ENCODE measurements at regions not wholly inside any gene's neighbourhood (a gene's known extent, or its start where the extent isn't known, plus 50 kb on each side); places are given as distances from the start of the nearest gene placed in this dataset.
"Not testable (repeated sequence)": the region's sequence is repeated elsewhere in the genome, so short reads cannot be mapped to it uniquely, and the experiment has no call there.

- no peaks in the 10 kb centered on the region for H3K4me1 Mint-ChIP-seq
- no peak overlapping the region for H4K8ac ChIP-seq (replicated peaks; ENCODE audit: insufficient read length, low read depth, low read length)
- H3T11ph ChIP-seq (ENCODE audit: low read length) = no peak overlapping the region
- no peak overlapping the region for H3K9ac ChIP-seq (ENCODE audit: extremely low read depth, insufficient read length, low read length)
- no peak overlapping the region for H3K27ac Mint-ChIP-seq
- H4K20me1 ChIP-seq (ENCODE audit: control insufficient read depth, insufficient read depth, insufficient read length) = no peaks in the 10 kb centered on the region
- H3K9me3 Mint-ChIP-seq = peaks cover 10 to 12% of the 10 kb centered on the region in 2 experiments
- H2BK20ac ChIP-seq (ENCODE audit: low read depth, low read length, poor library complexity, severe bottlenecking) = no peak overlapping the region
- no peak overlapping the region for H3K23ac ChIP-seq (ENCODE audit: insufficient read length, low read depth, low read length)
- H3K36me3 Mint-ChIP-seq (ENCODE audit: insufficient read depth in 1 of 3, low read depth in 3 of 3) = peaks cover 0 to 4% (median 2%) of the 10 kb centered on the region in 3 experiments; a peak in 2 of 7 replicates
- no peaks in the 10 kb centered on the region for H3K79me1 ChIP-seq (ENCODE audit: insufficient read depth, low read depth, low read length, poor library complexity, severe bottlenecking)
- no peaks in the 10 kb centered on the region for H3K27me3 ChIP-seq (ENCODE audit: insufficient read depth, low read length)
- H4K91ac ChIP-seq (ENCODE audit: insufficient read length, low read depth, low read length) = no peak overlapping the region
- no peak overlapping the region for H2AK5ac ChIP-seq (ENCODE audit: insufficient read length, low read length)
- no peak overlapping the region for H3K56ac ChIP-seq (ENCODE audit: insufficient read length, low read depth, low read length)
- no peak overlapping the region for H3K18ac ChIP-seq (ENCODE audit: insufficient read length, low read depth, low read length)
- TF ChIP-seq CTCF (conservative IDR thresholded peaks at IDR 0.05) = no peak
- no peak overlapping the region for H3K14ac ChIP-seq (ENCODE audit: insufficient read depth, low read length)
- H3K9me3 ChIP-seq (ENCODE audit: control insufficient read depth, low read depth, low read length) = no peaks in the 10 kb centered on the region
- DNase-seq = no peak
- no peak overlapping the region for H3K4me2 ChIP-seq (ENCODE audit: insufficient read depth, insufficient read length, low read length)
- peaks cover under 1% of the 10 kb centered on the region; the same call in 1 of the 2 replicates for H3K27me3 Mint-ChIP-seq (ENCODE audit: low read depth)
- no peaks in the 10 kb centered on the region for H3K4me1 ChIP-seq (ENCODE audit: insufficient read depth, low read length)
- H2BK12ac ChIP-seq (ENCODE audit: insufficient read length, low read depth, low read length) = no peak overlapping the region
- no peaks in the 10 kb centered on the region for H3K79me2 ChIP-seq (ENCODE audit: insufficient read depth, low read length)
- H3K4ac ChIP-seq (ENCODE audit: low read depth, low read length) = no peak overlapping the region
- H4K5ac ChIP-seq (ENCODE audit: insufficient read length, low read depth, low read length) = no peak overlapping the region
- H2BK5ac ChIP-seq (ENCODE audit: insufficient read length, low read length) = no peak overlapping the region
- WGBS (ENCODE audit: extremely low coverage, insufficient read length, low lambda C conversion rate) = no CpG with 5 or more reads among the region's 1 CpG
- no peak overlapping the region for H2AFZ ChIP-seq (ENCODE audit: low read length)
- no peaks in the 10 kb centered on the region for H3K23me2 ChIP-seq (ENCODE audit: insufficient read length, low read depth, low read length, poor library complexity, severe bottlenecking)
- H2BK120ac ChIP-seq (ENCODE audit: low read depth, low read length, poor library complexity, severe bottlenecking) = no peak overlapping the region
- no peak overlapping the region for H3K4me3 Mint-ChIP-seq
- H3K27ac ChIP-seq (ENCODE audit: insufficient read length, low read depth, low read length) = no peak overlapping the region
- H2BK15ac ChIP-seq (ENCODE audit: low read depth, low read length) = no peak overlapping the region
Measured at GRCh38 chr6:86738078-86738477, 199.2 kb upstream of the HTR1E start.

- not testable (repeated sequence) for H4K91ac ChIP-seq (ENCODE audit: insufficient read length, low read depth, low read length); H2AFZ ChIP-seq (ENCODE audit: low read length); H3K4me3 Mint-ChIP-seq; H3K27ac Mint-ChIP-seq; H3K9me3 ChIP-seq (ENCODE audit: control insufficient read depth, low read depth, low read length); H3K4ac ChIP-seq (ENCODE audit: low read depth, low read length); H3K27me3 ChIP-seq (ENCODE audit: insufficient read depth, low read length); H3K27ac ChIP-seq (ENCODE audit: insufficient read length, low read depth, low read length); H2AK5ac ChIP-seq (ENCODE audit: insufficient read length, low read length); H3K4me1 ChIP-seq (ENCODE audit: insufficient read depth, low read length); H3K56ac ChIP-seq (ENCODE audit: insufficient read length, low read depth, low read length); H3K9ac ChIP-seq (ENCODE audit: extremely low read depth, insufficient read length, low read length); DNase-seq; H3K4me2 ChIP-seq (ENCODE audit: insufficient read depth, insufficient read length, low read length); H2BK20ac ChIP-seq (ENCODE audit: low read depth, low read length, poor library complexity, severe bottlenecking); H2BK15ac ChIP-seq (ENCODE audit: low read depth, low read length); H3K4me1 Mint-ChIP-seq; H3K23ac ChIP-seq (ENCODE audit: insufficient read length, low read depth, low read length); H4K8ac ChIP-seq (replicated peaks; ENCODE audit: insufficient read length, low read depth, low read length); H2BK120ac ChIP-seq (ENCODE audit: low read depth, low read length, poor library complexity, severe bottlenecking); H2BK12ac ChIP-seq (ENCODE audit: insufficient read length, low read depth, low read length); H3K18ac ChIP-seq (ENCODE audit: insufficient read length, low read depth, low read length); H3K14ac ChIP-seq (ENCODE audit: insufficient read depth, low read length); H4K5ac ChIP-seq (ENCODE audit: insufficient read length, low read depth, low read length); H2BK5ac ChIP-seq (ENCODE audit: insufficient read length, low read length); H3K27me3 Mint-ChIP-seq (ENCODE audit: low read depth); H3T11ph ChIP-seq (ENCODE audit: low read length); H3K23me2 ChIP-seq (ENCODE audit: insufficient read length, low read depth, low read length, poor library complexity, severe bottlenecking); H3K79me2 ChIP-seq (ENCODE audit: insufficient read depth, low read length); H3K79me1 ChIP-seq (ENCODE audit: insufficient read depth, low read depth, low read length, poor library complexity, severe bottlenecking); H4K20me1 ChIP-seq (ENCODE audit: control insufficient read depth, insufficient read depth, insufficient read length)
- Mint-ChIP-seq H3K36me3 (ENCODE audit: insufficient read depth in 1 of 3, low read depth in 3 of 3) (peaks cover 10 to 30% (median 24%) of the 10 kb centered on the region in 3 experiments), H3K9me3 (peaks cover 31 to 34% of the 10 kb centered on the region in 2 experiments)
- no CpG with 5 or more reads among the region's 8 CpGs for WGBS (ENCODE audit: extremely low coverage, insufficient read length, low lambda C conversion rate)
Measured at GRCh38 chr6:86731631-86732030, 205.7 kb upstream of the HTR1E start.
